Natural killer cell (primary cell): ENCODE measurements at regions not wholly inside any gene's neighbourhood (a gene's known extent, or its start where the extent isn't known, plus 50 kb on each side); places are given as distances from the start of the nearest gene placed in this dataset.
"Not testable (repeated sequence)": the region's sequence is repeated elsewhere in the genome, so short reads cannot be mapped to it uniquely, and the experiment has no call there.

Source experiments
- ATAC-seq, 3 donors: fragments of 150-1000 bp in 2 of 3; fragments of 200-7000 bp in 1 of 3; cut with Tn5 transposase; 1 replicate in 1 of 3; 2 replicates in 2 of 3; pipeline ENCODE4 v1.10.0; 2021; ENCODE audit warnings: mild to moderate bottlenecking in 2 of 3, moderate library complexity in 2 of 3
- DNase-seq, 2 donors: peaks; one replicate each; pipeline versions ENCODE4 v3.0.0 to v3.0.0-alpha.2; 2013 to 2021; ENCODE audit warnings: mixed read lengths in 1 of 2
- H3K27ac ChIP-seq: one replicate; pipeline ENCODE4 v1.5.1; 2013; ENCODE audit warnings: mild to moderate bottlenecking, low read length
- H3K27me3 ChIP-seq: one replicate; pipeline ENCODE4 v1.6.1; 2013; ENCODE audit warnings: low read length; ENCODE audit not compliant: control insufficient read depth, insufficient read depth
- H3K36me3 ChIP-seq: one replicate; pipeline ENCODE4 v1.6.1; 2013; ENCODE audit warnings: low read length; ENCODE audit not compliant: control insufficient read depth, insufficient read depth
- H3K4me1 ChIP-seq: one replicate; pipeline ENCODE4 v1.6.1; 2013; ENCODE audit warnings: low read length; ENCODE audit not compliant: control insufficient read depth, insufficient read depth
- H3K4me3 ChIP-seq: one replicate; pipeline ENCODE4 v1.5.1; 2013; ENCODE audit warnings: low read length
- H3K9me3 ChIP-seq: one replicate; pipeline ENCODE4 v1.6.1; 2013; ENCODE audit warnings: low read length; ENCODE audit not compliant: control insufficient read depth, insufficient read depth
- H3K27ac Mint-ChIP-seq, 2 donors: one replicate each; pipeline ENCODE4 v1.8.0; 2022; ENCODE audit warnings: mild to moderate bottlenecking in 2 of 2, mixed read lengths in 2 of 2, moderate library complexity in 1 of 2
- H3K27me3 Mint-ChIP-seq, 2 donors: one replicate each; pipeline ENCODE4 v1.8.0; 2022; ENCODE audit warnings: low read depth in 2 of 2, mixed read lengths in 2 of 2
- H3K36me3 Mint-ChIP-seq: one replicate; pipeline ENCODE4 v1.8.0; 2022; ENCODE audit warnings: mixed read lengths
- H3K4me1 Mint-ChIP-seq, 2 donors: one replicate each; pipeline ENCODE4 v1.8.0; 2022; ENCODE audit warnings: mixed read lengths in 2 of 2
- H3K4me3 Mint-ChIP-seq: one replicate; pipeline ENCODE4 v1.8.0; 2022; ENCODE audit warnings: mild to moderate bottlenecking, moderate library complexity, mixed read lengths
- H3K9me3 Mint-ChIP-seq, 2 donors: one replicate each; pipeline ENCODE4 v1.8.0; 2022; ENCODE audit warnings: mixed read lengths in 2 of 2
- CTCF ChIP-seq: fragments of 200-600 bp; IDR thresholded peaks from one replicate; pipeline ENCODE4 v1.8.0; 2022; ENCODE audit warnings: antibody characterized with exemption
- WGBS: methylation state at CpG from one replicate; pipeline ENCODE4 v1.1.7; 2013; ENCODE audit warnings: missing lambda C conversion rate; ENCODE audit not compliant: insufficient coverage; 5-methylcytosine and 5-hydroxymethylcytosine counted together
- intact Hi-C: fragments of 100-400 bp; cut with micrococcal nuclease; formaldehyde crosslinking; loops from one replicate; pipeline ENCODE4 v1.14.2; 2022

- no peaks in the 10 kb centered on the region for H3K36me3 ChIP-seq
- ATAC-seq = no peak
- H3K27me3 Mint-ChIP-seq = peaks cover 0 to 7% of the 10 kb centered on the region in 2 donors
- H3K9me3 ChIP-seq = no peaks in the 10 kb centered on the region
- no peak overlapping the region for H3K4me3 Mint-ChIP-seq
- H3K4me1 Mint-ChIP-seq = no peaks in the 10 kb centered on the region
- no peaks in the 10 kb centered on the region for H3K27me3 ChIP-seq
- no peaks in the 10 kb centered on the region for H3K4me1 ChIP-seq
- H3K4me3 ChIP-seq = no peak overlapping the region
- TF ChIP-seq CTCF = no peak
- H3K27ac Mint-ChIP-seq = no peak overlapping the region
- intact Hi-C loops = no loop called here
- no peaks in the 10 kb centered on the region for H3K9me3 Mint-ChIP-seq
- DNase-seq = no peak
- no peaks in the 10 kb centered on the region for H3K36me3 Mint-ChIP-seq
- H3K27ac ChIP-seq = no peak overlapping the region
Measured at GRCh38 chr16:26505496-26505895, 561.2 kb upstream of the C16orf82 start.

GRCh38 chr16:26508946-26509345 lies 557.8 kb upstream of the C16orf82 start:
- intact Hi-C loops, H3K9me3 Mint-ChIP-seq, ATAC-seq, H3K9me3 ChIP-seq, DNase-seq, H3K4me1 Mint-ChIP-seq, H3K27ac Mint-ChIP-seq, H3K4me3 Mint-ChIP-seq, H3K36me3 Mint-ChIP-seq, H3K27me3 ChIP-seq, H3K27ac ChIP-seq, H3K36me3 ChIP-seq, H3K27me3 Mint-ChIP-seq, H3K4me1 ChIP-seq, H3K4me3 ChIP-seq: not testable (repeated sequence)
- 79% methylated on average over 1 of the region's 4 CpGs for WGBS

- ATAC-seq (no peak), DNase-seq (no peak)
- no peaks in the 10 kb centered on the region for H3K9me3 ChIP-seq
- Mint-ChIP-seq H3K9me3 (no peaks in the 10 kb centered on the region), H3K27ac (no peak overlapping the region), H3K27me3 (peaks cover 0 to 6% of the 10 kb centered on the region in 2 donors), H3K36me3 (no peaks in the 10 kb centered on the region), H3K4me3 (no peak overlapping the region), H3K4me1 (no peaks in the 10 kb centered on the region)
- WGBS = 25% methylated on average over 1 of the region's 1 CpG
- H3K36me3 ChIP-seq = no peaks in the 10 kb centered on the region
- intact Hi-C loops = no loop called here
- H3K27ac ChIP-seq = no peak overlapping the region
- TF ChIP-seq CTCF = no peak
- H3K4me1 ChIP-seq = no peaks in the 10 kb centered on the region
- H3K27me3 ChIP-seq = no peaks in the 10 kb centered on the region
- H3K4me3 ChIP-seq = no peak overlapping the region
Measured at GRCh38 chr16:26510924-26511323, 555.8 kb upstream of the C16orf82 start.

GRCh38 chr16:26511463-26511862 lies 555.3 kb upstream of the C16orf82 start:
- Histone ChIP-seq H3K9me3 (no peaks in the 10 kb centered on the region), H3K27me3 (no peaks in the 10 kb centered on the region), H3K27ac (no peak overlapping the region), H3K4me1 (no peaks in the 10 kb centered on the region), H3K4me3 (no peak overlapping the region), H3K36me3 (no peaks in the 10 kb centered on the region)
- Mint-ChIP-seq H3K36me3 (no peaks in the 10 kb centered on the region), H3K9me3 (no peaks in the 10 kb centered on the region), H3K4me3 (no peak overlapping the region), H3K4me1 (no peaks in the 10 kb centered on the region), H3K27me3 (peaks cover 0 to 6% of the 10 kb centered on the region in 2 donors), H3K27ac (no peak overlapping the region)
- intact Hi-C loops = no loop called here
- ATAC-seq (no peak), DNase-seq (no peak)
- WGBS = 56% methylated on average over 6 of the region's 6 CpGs
- TF ChIP-seq CTCF = no peak
